NCI-H510A (cell line): ENCODE measurements at regions not wholly inside any gene's neighbourhood (a gene's known extent, or its start where the extent isn't known, plus 50 kb on each side); places are given as distances from the start of the nearest gene placed in this dataset.
"Not testable (repeated sequence)": the region's sequence is repeated elsewhere in the genome, so short reads cannot be mapped to it uniquely, and the experiment has no call there.

ENCODE experiments used
- DNase-seq: peaks from one replicate; lab custom pipeline; 2025; lab: John Stamatoyannopoulos, UW

DNA sequence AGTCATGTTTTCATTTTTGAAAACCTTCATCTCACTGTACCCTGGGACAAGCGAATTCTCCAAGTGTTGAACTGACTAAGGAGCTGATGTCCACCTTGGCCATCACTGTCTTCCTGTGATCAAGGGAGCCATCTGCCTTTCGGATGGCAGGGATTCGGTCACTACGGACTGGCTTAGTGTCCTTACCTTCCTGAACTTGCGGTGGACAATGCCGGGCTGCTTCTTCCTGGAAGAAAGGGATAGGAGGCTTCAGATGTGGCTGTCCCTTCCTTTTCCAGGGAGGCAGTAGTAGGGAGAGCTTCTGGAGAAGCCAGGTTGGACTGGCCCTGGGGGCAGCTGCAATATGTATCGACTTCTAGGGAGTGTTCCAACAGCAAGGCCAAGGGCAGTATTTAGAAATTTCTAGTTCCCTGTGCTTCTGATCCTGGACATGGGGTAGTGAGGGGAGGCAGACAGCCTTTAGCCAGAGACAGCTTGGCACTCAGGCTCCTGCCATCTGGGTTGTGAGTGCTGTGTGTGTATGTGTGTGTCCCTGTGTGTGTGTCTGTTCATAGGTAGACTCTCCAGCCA lies 114.6 kb downstream of the IER5 start:
- DNase-seq: no peak

DNA sequence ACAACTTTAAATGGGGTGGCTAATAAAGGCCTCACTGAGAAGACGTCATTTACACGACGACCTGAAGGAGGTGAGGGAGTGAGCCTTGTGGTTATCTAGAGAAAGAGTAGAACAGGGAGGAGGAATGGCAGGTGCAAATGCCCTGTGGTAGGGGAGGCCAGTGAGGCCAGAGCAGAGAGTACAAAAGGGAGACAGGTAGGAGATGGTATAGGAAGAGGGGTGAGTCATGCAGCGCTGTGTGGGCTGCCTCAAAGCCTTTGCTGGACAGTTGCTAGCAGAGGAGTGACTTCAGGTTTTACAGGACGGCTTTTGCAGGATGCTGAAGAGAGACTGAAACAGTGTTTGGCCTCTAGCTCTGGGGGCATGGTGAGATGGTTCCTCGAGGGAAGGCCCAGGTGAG lies 116.0 kb downstream of the IER5 start:
- DNase-seq: no peak

DNA sequence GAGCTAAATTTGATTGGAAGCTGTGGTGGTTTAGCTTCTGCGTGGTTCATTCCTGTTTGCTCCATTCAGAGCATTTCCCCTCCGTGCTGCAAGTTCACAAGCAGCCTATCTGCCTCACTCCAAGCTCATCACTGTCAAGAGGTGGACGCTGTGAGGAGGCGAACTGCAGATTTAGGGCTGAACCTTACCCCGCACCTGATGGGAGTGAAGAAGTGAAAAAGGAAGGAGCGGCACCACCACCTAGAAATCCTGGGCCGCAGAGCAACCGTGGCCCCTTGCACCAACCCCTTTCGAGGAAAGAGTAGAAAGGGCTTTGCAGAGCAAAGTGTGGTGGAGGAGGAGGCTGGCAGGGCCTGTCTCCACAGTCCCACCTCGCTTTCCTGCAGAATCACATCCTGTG lies 117.4 kb downstream of the IER5 start:
- no peak for DNase-seq

DNA sequence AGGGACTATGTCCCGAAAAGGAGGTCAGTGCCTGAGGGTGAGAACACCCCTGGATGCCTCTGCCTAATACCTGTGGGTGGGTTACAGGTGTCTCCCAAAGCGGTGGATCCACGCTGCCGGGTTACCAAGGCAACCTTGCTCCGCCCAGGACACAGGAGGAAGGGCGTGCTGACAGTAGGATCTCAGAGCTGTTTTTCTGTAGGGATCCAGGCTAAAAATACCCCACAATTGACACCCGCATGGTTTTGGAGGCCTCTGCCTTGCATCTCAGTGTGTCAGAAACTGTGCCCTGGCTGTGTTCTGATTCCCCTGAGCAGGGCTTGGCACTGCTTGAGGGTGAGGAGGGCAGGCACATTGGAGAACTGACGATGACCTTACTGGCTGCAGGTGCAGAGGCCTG lies 118.0 kb downstream of the IER5 start:
- no peak for DNase-seq

DNA sequence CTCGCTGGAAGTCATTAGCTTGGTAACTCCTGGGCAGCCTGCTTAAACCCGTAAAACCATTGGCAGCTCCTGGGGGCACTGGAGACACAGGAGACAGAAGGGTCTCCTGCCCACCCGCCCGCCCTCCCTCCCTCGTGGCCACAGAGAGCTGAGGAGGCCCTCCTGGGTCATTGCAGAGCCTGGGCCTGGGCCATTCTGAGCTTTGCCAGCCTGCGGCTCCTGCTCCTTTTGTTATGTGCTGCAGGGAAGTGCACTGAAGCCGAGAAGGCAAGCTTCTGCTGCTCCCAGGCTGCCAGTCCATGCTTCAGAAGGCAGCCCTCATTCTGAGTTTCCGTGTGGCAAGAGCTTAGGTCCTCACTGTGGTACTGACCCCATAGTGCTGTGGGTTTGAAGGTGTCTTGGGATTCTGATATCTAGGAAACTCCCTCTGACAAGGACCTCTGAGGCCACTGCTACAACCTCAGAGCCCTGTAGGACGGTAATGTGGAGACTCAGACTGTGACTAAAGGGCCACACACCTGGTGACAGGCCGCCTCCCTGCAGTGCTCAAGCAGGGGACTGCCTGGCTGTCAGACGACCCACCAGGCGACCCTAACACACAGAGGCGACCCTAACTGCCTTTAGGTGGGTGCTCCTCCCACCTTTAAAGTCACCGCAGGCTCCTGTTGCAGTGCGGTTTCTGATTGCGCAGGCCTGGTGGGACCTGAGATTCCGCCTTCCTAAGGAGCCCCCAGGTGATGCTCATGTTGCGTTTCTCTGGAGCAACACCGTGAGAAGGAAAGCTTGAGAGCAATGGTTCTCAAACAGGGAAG lies 118.7 kb downstream of the IER5 start:
- no peak for DNase-seq

DNA sequence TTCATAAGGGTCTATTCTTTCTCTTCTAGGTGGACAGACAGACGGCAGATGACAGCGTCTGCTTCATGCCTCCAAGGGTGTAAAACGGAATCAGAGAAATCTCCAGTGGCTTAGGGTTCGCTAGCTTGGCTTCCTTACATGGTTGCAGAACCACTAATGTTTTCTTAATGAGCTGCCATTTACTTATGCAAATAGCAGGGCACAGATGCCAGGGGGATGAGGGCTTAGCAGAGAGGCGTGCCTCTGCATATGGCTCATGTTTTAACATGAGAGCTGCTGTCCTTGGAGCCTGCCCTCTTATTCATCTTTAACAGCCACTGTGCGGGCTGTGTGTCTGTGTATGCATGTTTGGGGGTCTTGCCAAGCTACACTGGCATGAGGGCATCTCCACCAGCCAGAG lies 119.6 kb downstream of the IER5 start:
- DNase-seq: no peak

DNA sequence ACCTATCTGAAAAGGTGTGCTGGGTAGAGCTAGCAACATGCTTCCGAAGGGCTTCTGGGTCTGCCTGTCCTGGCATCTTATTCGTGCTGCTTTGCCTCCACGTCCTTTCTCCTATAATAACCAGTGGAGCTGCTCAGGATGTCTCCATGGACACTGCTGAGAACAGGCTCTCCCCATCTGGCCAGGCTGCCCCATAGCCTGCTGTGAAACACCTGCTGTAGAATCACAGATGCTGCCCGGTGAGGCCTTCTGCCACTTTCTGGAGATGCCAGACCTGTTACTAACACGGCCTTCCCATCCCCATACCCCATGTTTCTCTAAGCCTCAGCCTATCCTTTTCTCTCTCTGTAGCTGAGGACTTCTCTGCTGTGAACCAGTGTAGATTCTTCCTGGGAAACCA lies 120.5 kb downstream of the IER5 start:
- no peak for DNase-seq

DNA sequence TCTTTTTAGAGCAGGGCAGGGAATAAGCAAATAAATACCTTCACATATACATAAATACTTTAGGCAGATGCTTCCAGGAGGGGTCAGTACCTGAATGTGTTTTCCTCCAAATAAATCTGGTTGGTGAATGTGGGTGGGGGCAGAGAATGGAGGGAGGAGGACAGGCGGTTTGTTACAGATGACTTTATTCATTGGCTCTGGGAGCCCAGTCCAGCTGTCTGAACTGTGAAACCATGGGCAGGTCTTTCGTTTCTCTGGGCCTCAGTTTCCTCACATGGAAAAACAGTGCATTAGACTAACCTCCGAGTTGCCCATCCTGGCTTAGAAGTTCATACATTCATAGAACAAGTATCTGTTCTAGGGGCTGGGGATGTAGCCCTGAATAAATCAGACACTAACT lies 124.6 kb downstream of the IER5 start:
- DNase-seq: no peak

DNA sequence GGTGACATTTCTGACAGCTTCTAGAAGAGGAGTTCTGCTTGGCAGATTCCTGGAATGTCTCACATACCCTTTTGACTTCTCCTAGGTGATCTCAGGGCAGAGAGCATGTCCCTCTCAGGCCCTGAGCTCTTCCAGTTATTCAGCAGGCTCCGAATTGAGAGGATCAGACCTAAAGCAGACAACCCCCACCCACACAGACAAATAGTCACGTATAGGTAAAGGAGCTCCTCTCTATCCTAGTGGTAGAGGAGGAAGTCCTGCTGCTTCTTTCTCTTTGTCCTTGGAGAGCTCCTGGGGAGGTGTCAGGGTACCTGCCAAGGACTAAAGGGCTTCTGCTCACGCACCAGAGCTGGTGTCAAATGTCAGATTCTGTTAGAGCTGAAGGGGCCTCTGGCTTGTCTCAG lies 128.1 kb downstream of the IER5 start:
- no peak for DNase-seq

DNA sequence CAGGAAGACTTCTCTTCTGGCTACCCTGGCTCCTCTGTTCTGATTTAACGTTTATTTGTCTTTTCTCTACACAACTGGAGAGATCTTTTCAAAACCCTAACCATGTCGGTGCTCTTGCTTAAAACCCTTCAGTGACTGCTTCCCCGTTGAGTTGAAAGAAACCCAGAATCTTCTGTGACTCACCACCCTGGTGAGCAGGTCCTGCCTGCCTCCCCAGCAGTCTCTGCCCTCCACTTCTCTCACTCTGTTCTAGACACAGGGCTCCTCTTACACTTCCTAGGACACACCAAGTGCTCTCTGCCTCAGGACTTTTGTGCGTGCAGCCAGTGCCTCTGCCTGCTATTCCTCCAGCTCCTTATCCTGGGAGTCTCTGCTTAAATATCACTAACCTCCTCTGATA lies 131.4 kb downstream of the IER5 start:
- DNase-seq: no peak

DNA sequence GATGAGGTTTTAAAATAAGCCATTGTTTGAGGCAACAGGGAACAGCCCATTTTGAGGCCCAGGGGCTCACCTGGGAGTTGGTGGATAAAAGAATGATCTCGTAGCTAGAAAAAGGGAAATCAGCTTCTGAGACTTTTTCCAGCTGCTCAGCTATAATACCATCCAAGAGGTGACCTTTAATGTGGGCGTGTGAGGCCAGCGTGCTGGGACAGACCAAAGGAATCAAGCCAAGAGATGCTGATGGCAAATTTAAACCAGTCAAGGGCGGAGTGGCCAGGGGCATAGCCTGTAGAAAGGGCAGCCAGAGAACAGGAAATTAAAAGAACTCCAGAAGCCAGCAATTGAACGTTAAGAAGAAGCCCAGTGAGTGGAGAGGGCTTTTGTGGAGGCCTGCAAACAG lies 132.6 kb downstream of the IER5 start:
- DNase-seq: no peak

DNA sequence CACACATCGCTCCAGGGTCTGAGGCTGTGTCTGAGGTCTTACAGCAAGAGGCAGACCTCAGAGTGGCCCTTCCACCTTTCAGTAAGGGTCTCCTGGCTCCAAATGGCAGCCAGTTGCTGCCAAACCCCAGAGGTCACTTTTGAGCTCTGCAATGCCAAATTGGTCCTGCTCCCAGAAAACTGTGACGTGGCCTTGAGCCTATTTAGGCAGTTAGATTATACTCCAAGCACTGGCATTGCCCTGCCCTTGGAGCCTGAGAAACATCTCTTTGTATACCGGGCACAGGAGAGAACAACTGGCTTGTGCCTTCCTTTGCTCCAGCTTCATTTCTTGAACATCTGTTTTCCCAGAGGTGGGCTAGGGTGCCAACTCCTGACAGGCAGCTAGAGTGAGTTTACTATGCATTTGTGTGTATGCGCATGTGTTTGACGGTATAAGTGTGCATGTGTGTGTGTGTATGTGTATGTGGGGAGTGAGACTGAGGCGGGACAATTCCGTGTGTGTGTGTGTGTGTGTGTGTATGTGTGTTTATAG lies 134.5 kb downstream of the IER5 start:
- no peak for DNase-seq

DNA sequence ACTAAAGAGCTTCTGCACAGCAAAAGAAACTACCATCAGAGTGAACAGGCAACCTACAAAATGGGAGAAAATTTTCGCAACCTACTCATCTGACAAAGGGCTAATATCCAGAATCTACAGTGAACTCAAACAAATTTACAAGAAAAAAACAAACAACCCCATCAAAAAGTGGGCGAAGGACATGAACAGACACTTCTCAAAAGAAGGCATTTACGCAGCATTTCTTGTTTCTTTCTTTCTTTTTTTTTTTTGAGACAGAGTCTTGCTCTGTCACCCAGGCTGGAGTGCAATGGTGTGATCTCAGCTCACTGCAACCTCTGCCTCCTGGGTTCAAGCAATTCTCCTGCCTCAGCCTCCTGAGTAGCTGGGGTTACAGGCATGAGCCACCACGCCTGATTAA lies 138.2 kb downstream of the IER5 start:
- not testable (repeated sequence) for DNase-seq

DNA sequence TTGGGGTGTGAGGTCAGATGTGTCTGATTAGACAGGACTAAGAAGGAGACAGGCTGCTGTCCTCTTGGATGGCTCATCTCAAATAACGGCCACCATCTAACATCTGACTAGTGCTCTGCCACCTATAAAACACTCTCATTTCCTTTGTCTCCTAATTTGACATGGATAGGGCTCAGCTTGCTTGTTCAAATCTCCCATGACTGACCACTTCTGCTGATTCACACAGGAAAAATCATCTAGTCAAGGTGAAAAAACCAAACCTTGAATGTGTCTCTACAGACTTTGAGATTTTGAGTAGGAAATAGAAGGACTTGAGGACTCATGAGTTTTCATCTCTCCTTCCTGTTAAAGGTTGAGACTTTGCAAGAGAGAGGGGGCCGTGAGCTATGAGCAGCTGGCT lies 150.6 kb downstream of the IER5 start:
- DNase-seq: no peak

DNA sequence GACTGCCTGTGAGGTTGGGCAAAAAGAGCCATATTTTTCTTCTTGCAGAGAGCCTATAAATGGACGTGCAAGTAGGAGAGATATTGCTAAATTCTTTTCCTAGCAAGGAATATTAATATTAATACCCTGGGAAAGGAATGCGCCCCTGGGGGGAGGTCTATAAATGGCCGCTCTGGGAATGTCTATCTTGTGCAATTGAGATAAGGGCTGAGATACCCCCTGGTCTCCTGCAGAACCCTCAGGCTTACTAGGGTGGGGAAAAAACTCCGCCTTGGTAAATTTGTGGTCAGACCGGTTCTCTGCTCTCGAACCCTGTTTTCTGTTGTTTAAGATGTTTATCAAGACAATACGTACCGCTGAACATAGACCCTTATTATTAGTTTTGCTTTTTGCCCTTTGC lies 157.8 kb downstream of the IER5 start:
- DNase-seq: not testable (repeated sequence)

DNA sequence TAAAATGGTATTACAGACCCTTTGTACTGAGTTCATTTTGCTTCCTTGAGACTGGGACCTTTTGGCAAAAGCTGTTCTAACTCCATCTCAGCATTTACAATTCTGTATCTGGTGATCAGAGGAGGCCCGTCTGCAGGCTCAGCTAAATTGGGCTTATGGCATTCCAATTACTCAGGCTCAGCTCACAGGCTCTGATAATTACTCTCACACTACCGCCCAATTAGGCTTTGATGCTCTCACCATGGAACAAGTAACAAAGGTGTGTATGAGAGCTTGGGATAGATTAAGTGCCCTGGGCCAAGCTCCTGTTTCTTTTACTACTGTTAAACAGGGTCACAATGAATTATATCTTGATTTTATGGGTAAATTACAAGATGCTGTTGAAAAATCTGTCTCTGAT lies 159.9 kb downstream of the IER5 start:
- DNase-seq: not testable (repeated sequence)

DNA sequence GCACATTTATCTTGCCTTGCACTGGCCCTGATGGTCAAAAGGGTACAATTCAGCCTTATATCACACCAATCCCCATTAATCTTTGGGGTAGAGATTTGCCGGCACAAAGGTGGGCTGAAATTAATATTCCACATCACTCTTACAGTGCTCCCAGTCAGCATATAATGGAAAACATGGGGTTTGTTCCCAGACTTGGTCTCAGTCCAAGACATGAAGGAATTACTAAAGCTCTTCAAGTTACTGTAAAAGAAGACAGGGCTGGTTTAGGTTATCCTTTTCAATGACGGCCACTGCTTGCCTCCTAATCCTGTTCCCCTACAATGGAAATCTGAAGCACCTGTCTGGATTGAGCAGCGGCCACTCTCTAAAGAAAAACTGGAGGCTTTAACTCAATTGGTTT lies 160.7 kb downstream of the IER5 start:
- no peak for DNase-seq

DNA sequence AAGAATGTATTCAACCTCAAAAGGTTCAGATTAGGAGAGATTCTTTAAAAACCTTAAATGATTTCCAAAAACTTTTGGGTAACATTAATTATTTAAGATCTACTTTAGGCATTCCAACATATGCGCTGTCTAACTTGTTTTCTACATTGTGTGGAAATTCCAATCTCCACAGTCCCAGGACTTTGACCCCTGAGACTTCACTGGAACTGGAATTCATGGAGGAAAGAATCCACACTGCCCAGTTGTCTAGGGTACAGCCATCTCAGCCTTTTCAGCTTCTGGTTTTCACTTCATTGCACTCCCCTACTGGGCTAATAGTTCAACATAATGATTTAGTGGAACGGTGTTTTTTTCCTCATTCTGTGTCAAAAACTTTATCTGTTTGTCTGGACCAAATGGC lies 161.5 kb downstream of the IER5 start:
- DNase-seq: no peak

DNA sequence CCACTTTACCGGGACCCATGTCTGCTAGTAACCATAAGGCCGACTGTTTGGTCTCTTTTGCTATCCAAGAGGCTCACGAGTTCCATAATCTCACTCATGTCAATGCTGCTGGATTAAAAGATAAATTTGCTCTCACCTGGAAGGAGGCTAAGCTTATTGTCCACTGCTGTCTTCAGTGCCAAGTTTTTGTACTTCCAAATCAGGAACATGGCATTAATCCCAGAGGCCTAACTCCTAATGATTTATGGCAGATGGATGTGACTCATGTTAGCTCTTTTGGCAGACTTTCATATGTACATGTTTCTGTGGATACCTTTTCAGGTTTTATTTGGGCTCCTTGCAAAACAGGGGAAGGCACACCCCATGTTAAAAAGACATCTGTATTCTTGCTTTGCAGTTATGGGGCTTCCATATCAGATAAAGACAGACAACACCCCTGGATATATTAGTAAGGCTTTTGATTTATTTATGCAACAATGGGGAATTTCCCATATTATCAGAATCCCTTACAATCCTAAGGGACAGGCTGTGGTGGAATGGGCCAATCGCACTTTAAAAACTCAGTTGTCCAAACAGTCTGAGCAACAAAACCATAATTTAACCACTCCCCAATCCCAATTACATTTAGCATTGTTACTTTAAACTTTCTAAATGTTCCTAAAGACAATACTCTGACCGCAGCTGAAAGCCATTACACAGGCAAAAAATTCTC lies 162.7 kb downstream of the IER5 start:
- no peak for DNase-seq

DNA sequence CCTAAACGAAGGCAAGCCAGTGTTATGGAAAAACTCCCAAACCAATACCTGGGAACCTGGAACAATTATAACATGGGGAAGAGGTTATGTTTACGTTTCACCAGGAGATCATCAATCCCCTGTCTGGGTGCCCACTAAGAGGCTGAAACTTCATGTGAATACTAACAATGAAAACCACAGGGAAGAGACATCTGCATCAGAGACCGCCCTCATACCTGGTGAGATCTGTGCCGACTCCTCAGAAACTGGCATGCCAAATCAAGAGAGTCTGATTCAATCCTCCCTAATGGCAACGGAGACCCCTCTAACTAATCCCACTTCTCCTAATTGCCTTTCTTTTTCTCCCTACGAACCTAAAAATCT lies 163.2 kb downstream of the IER5 start:
- DNase-seq: no peak

DNA sequence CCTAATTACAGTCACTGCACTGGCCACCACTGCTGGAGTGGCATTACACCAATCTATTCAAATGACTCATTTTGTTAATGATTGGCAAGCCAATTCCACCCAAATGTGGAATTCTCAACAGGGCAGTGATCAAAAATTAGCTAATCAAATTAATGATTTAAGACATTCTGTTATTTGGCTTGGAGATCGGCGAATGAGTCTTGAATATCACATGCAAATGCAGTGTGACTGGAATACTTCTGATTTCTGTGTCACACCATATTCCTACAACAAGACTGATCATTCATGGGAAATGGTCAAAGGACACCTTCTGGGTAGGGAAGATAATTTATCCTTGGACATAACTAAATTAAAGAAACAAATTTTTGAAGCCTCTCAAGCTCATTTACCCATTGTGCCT lies 165.1 kb downstream of the IER5 start:
- DNase-seq: not testable (repeated sequence)

DNA sequence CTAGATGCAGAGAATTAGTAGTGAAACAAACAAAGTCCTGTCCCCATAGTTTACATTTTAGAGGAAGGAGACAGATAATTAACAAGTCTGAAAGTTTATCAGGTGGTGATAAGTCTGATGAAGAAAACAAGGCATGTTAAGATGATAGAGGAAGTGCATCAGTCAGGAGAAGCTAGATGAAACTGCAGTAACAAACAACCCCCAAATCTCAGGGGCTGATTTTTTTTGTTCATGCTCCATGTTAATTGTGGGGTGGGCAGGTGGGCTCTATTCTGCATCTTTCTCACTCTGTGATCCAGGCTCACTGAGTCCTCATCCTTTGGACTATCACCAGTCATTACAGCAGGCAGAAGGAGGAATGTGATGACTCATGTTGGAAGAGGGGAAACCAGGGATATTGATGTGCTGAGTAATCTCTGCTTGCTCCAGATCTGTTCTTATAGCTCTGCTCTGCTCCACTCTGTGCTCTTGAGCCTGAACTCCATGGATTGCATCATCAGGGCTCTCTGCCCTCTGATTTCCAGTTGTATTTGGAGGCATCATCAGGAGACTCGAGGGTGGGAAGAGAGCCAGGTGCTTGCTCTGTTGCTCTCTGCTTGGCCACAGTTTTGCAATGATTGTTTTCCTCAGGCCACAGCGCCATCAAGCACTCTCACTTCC lies 166.9 kb downstream of the IER5 start:
- DNase-seq: no peak

DNA sequence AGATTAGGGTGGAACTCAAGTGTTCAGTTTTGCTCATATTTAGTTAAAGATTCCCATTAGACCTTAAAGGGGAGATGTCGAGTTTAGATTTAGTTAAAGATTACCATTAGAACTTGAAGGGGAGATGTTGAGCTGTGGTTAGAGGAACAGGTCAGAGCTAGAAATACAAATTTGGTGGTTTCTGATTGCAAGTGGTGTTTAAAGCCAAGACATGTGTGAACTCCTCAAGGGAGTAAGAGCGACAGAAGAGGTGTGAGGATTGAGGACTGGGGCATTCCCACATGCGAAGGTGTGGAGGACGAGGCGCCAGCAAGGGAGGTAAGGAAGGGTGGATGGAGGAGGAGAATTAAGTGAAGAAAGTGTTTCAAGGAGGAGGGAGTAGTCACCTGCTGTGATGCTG lies 168.6 kb downstream of the IER5 start:
- no peak for DNase-seq
